ENCODE measurements at regions not wholly inside any gene's neighbourhood (a gene's known extent, or its start where the extent isn't known, plus 50 kb on each side); places are given as distances from the start of the nearest gene placed in this dataset.

GRCh38 chr17:77817953-77818352 lies 140.6 kb upstream of the TNRC6C start:
- TF ChIP-seq CTCF (IDR thresholded peaks at IDR 0.05) (no peak), ZFX (IDR thresholded peaks at IDR 0.05; ENCODE audit: borderline replicate concordance) (no peak)
- H3K27ac ChIP-seq = no peak overlapping the region

- TF ChIP-seq ZFX (IDR thresholded peaks at IDR 0.05; ENCODE audit: borderline replicate concordance) (no peak), CTCF (IDR thresholded peaks at IDR 0.05) (no peak)
- no peak overlapping the region for H3K27ac ChIP-seq
Measured at GRCh38 chr17:77819497-77819896, 139.0 kb upstream of the TNRC6C start.

GRCh38 chr17:77821114-77821513 lies 137.4 kb upstream of the TNRC6C start:
- TF ChIP-seq CTCF (IDR thresholded peaks at IDR 0.05) (no peak), ZFX (IDR thresholded peaks at IDR 0.05; ENCODE audit: borderline replicate concordance) (no peak)
- H3K27ac ChIP-seq = no peak overlapping the region

GRCh38 chr17:77822302-77823030 lies 136.0 kb upstream of the TNRC6C start:
- no peak overlapping the region for H3K27ac ChIP-seq
- TF ChIP-seq CTCF (IDR thresholded peaks at IDR 0.05) = no peak
- no peak for TF ChIP-seq ZFX (IDR thresholded peaks at IDR 0.05; ENCODE audit: borderline replicate concordance)

GRCh38 chr17:77824102-77824779 lies 134.3 kb upstream of the TNRC6C start:
- no peak for TF ChIP-seq ZFX (IDR thresholded peaks at IDR 0.05; ENCODE audit: borderline replicate concordance)
- TF ChIP-seq CTCF (IDR thresholded peaks at IDR 0.05) = no peak
- H3K27ac ChIP-seq = no peak overlapping the region

GRCh38 chr17:77824780-77825280 lies 133.7 kb upstream of the TNRC6C start:
- H3K27ac ChIP-seq = no peak overlapping the region
- no peak for TF ChIP-seq ZFX (IDR thresholded peaks at IDR 0.05; ENCODE audit: borderline replicate concordance)
- TF ChIP-seq CTCF (IDR thresholded peaks at IDR 0.05) = no peak

GRCh38 chr17:77825621-77826020 lies 132.9 kb upstream of the TNRC6C start:
- H3K27ac ChIP-seq = no peak overlapping the region

More at GRCh38 chr17:77825621-77826020, 132.9 kb upstream of the TNRC6C start:
- TF ChIP-seq CTCF (IDR thresholded peaks at IDR 0.05) = no peak
- no peak for TF ChIP-seq ZFX (IDR thresholded peaks at IDR 0.05; ENCODE audit: borderline replicate concordance)

All from 22Rv1 (cell line).